ENCODE measurements at regions not wholly inside any gene's neighbourhood (a gene's known extent, or its start where the extent isn't known, plus 50 kb on each side); places are given as distances from the start of the nearest gene placed in this dataset.

DNA sequence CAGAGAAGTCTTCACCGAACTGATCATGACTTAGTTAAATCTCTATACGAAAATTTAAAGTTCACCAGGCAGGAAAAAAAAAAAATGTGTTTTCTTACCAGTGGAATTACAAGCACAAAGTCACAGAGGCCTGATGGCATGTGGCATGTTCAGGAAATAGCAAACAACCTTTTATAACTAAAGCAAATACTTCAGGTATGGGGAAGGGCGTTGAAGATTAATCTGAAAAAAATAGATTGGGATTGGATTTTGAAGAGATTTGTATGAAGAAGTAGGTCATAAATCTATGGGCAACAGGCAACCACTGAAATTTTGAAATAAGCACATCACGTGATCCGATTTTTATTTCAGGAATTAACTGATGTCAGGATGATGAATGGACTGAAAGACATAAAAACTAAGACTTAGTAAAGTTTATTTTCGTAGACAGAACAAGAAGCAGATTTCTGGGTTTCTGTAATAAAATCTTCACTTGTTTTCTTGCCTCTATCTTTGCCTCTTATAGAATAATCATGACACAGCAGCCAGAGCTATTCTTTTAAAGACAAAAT is 295.9 kb upstream of the ADGRL4 start:
- no peak overlapping the region for H3K27ac ChIP-seq
- no peaks in the 10 kb centered on the region for H3K36me3 ChIP-seq
- no peak overlapping the region for H3K4me3 ChIP-seq (ENCODE audit: low read depth in 1 of 2, low read length in 1 of 2)
- H3K4me1 ChIP-seq (ENCODE audit: control insufficient read depth in 1 of 2, insufficient read depth in 1 of 2, low read depth in 1 of 2, low read length in 1 of 2), result no peaks in the 10 kb centered on the region
- H3K9me3 ChIP-seq, result no peaks in the 10 kb centered on the region
- no peaks in the 10 kb centered on the region for H3K27me3 ChIP-seq
- TF ChIP-seq, protein P1, sequence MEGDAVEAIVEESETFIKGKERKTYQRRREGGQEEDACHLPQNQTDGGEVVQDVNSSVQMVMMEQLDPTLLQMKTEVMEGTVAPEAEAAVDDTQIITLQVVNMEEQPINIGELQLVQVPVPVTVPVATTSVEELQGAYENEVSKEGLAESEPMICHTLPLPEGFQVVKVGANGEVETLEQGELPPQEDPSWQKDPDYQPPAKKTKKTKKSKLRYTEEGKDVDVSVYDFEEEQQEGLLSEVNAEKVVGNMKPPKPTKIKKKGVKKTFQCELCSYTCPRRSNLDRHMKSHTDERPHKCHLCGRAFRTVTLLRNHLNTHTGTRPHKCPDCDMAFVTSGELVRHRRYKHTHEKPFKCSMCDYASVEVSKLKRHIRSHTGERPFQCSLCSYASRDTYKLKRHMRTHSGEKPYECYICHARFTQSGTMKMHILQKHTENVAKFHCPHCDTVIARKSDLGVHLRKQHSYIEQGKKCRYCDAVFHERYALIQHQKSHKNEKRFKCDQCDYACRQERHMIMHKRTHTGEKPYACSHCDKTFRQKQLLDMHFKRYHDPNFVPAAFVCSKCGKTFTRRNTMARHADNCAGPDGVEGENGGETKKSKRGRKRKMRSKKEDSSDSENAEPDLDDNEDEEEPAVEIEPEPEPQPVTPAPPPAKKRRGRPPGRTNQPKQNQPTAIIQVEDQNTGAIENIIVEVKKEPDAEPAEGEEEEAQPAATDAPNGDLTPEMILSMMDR (IDR thresholded peaks at IDR 0.05), result no peak

DNA sequence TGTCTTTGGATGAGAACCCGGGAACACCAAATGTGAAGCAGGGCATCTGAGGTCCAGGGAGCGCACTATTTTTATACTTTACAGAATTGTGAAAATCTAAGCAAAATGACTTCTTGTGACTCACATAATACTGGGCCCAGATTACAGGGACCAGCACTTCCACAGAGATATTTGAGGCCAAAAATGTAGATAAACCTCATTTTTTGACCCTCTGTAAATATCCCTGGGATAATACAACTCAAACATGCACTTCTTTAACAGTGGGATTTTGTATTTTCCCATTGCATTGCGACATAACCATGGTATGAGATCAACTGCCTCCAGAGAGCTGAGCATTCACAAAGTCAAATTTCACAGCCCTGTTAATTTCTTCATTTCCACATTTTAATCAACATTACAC is 289.4 kb upstream of the ADGRL4 start:
- TF ChIP-seq, protein P1 (IDR thresholded peaks at IDR 0.05), result no peak
- H3K27ac ChIP-seq, result no peak overlapping the region
- H3K4me1 ChIP-seq (ENCODE audit: control insufficient read depth in 1 of 2, insufficient read depth in 1 of 2, low read depth in 1 of 2, low read length in 1 of 2), result no peaks in the 10 kb centered on the region
- no peak overlapping the region for H3K4me3 ChIP-seq (ENCODE audit: low read depth in 1 of 2, low read length in 1 of 2)
- H3K9me3 ChIP-seq, result no peaks in the 10 kb centered on the region
- H3K36me3 ChIP-seq, result no peaks in the 10 kb centered on the region
- no peaks in the 10 kb centered on the region for H3K27me3 ChIP-seq

DNA sequence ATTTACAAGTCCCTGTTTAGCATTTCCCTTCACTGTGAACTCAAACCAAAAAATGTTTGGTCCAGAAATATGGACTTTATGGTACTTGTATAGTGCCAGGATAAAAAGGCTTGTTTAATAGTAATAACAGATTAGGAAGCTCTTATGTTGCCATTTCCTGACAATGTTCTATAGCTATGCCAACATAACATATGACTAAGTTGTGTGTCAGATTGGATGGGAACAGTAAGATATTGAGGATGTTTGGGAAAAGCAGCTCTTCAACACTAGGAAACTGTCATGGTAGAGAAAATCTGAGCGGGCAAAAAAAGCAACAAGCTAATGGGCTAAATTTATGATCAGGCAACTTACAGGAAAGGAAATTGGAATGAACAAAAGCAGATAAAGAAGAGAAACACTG is 287.1 kb upstream of the ADGRL4 start:
- Histone ChIP-seq H3K9me3 (no peaks in the 10 kb centered on the region), H3K27me3 (no peaks in the 10 kb centered on the region), H3K27ac (no peak overlapping the region), H3K36me3 (no peaks in the 10 kb centered on the region), H3K4me3 (ENCODE audit: low read depth in 1 of 2, low read length in 1 of 2) (no peak overlapping the region), H3K4me1 (ENCODE audit: control insufficient read depth in 1 of 2, insufficient read depth in 1 of 2, low read depth in 1 of 2, low read length in 1 of 2) (no peaks in the 10 kb centered on the region)
- TF ChIP-seq, protein P1 (IDR thresholded peaks at IDR 0.05), result no peak

DNA sequence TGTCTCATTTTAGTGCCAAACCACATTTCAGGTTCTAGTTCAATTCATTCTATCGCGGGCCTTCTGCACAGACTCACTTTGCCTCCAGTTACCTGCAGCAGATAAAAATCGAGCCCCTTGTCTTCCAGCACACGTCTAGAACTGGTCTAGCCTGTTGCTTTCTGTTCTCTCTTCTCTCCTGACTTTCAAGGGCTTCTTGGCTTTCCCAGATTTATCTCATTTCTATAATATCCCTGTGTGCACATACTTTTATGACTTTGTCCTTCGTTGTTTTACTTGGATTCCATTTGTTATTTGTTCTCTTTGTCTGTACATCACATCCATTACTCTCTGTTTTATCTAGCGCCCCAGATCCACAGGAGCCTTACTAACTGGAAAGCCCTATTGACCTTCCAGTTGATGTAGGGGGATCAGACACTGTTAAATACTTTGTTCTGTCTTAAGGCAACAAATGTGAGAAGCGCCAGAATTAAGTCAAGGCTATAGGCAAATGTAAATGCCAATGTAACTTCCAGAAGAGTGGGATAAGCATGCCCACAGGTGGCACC is 284.5 kb upstream of the ADGRL4 start:
- Histone ChIP-seq H3K9me3 (no peaks in the 10 kb centered on the region), H3K36me3 (no peaks in the 10 kb centered on the region), H3K4me1 (ENCODE audit: control insufficient read depth in 1 of 2, insufficient read depth in 1 of 2, low read depth in 1 of 2, low read length in 1 of 2) (no peaks in the 10 kb centered on the region), H3K4me3 (ENCODE audit: low read depth in 1 of 2, low read length in 1 of 2) (no peak overlapping the region), H3K27me3 (no peaks in the 10 kb centered on the region), H3K27ac (no peak overlapping the region)
- TF ChIP-seq, protein P1 (IDR thresholded peaks at IDR 0.05), result no peak

DNA sequence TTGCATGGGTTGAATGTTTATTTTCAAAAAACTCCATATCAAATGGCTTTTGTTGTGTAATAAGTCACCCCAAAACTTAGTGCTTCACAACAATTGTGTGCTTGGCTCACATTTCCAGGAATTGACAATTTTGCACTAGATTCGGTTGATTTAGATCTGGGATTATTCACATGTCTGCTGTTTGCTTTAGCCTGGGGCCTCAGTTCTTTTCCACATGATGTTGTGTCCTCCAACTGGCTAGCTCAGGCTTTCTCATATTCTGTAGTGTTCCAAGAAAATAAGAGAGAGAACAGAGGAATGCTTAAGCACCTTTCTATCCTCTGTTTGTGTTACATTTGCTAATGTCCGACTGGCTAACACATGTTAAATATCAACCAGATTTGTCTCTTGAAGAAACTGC is 281.5 kb upstream of the ADGRL4 start:
- Histone ChIP-seq H3K27me3 (no peaks in the 10 kb centered on the region), H3K9me3 (no peaks in the 10 kb centered on the region), H3K27ac (no peak overlapping the region), H3K4me3 (ENCODE audit: low read depth in 1 of 2, low read length in 1 of 2) (no peak overlapping the region), H3K4me1 (ENCODE audit: control insufficient read depth in 1 of 2, insufficient read depth in 1 of 2, low read depth in 1 of 2, low read length in 1 of 2) (no peaks in the 10 kb centered on the region), H3K36me3 (no peaks in the 10 kb centered on the region)
- TF ChIP-seq, protein P1 (IDR thresholded peaks at IDR 0.05), result no peak

All from neutrophil (primary cell).